ENCODE measurements at regions not wholly inside any gene's neighbourhood (a gene's known extent, or its start where the extent isn't known, plus 50 kb on each side); places are given as distances from the start of the nearest gene placed in this dataset.

- no peak for ATAC-seq
Measured at GRCh38 chr1:2865571-2866421, 64.3 kb upstream of the TTC34 start.

GRCh38 chr1:2866422-2867086 lies 65.1 kb upstream of the TTC34 start:
- no peak for DNase-seq
- no peak for ATAC-seq
- peaks cover 0 to 11% (median 0%) of the 10 kb centered on the region in 3 donors for H3K9me3 ChIP-seq
- no peak overlapping the region for H3K4me3 ChIP-seq
- H3K4me1 ChIP-seq = no peaks in the 10 kb centered on the region
- 46 to 47% methylated on average over 17 to 26 of the region's 26 CpGs for WGBS, 2 donors
- no peaks in the 10 kb centered on the region for H3K27me3 ChIP-seq
- no peak for TF ChIP-seq POLR2A (IDR thresholded peaks at IDR 0.05)
- TF ChIP-seq CTCF (IDR thresholded peaks at IDR 0.05) = no peak
- intact Hi-C loops (cut with DNase I) = no loop called here
- no peak overlapping the region for H3K27ac ChIP-seq
- H3K36me3 ChIP-seq (replicated peaks in 1 of 2; ENCODE audit: insufficient read depth in 1 of 2, low read depth in 2 of 2) = no peaks in the 10 kb centered on the region

More at GRCh38 chr1:2865571-2866421, 64.3 kb upstream of the TTC34 start:
- WGBS, 2 donors = 57 to 73% methylated on average over 10 to 28 of the region's 28 CpGs
- intact Hi-C loops (cut with DNase I) = no loop called here
- no peak for DNase-seq
- Histone ChIP-seq H3K36me3 (replicated peaks in 1 of 2; ENCODE audit: insufficient read depth in 1 of 2, low read depth in 2 of 2) (no peaks in the 10 kb centered on the region), H3K9me3 (peaks cover 0 to 4% (median 0%) of the 10 kb centered on the region in 3 donors), H3K27me3 (no peaks in the 10 kb centered on the region), H3K4me3 (no peak overlapping the region), H3K4me1 (no peaks in the 10 kb centered on the region), H3K27ac (no peak overlapping the region)
- TF ChIP-seq CTCF (IDR thresholded peaks at IDR 0.05) (no peak), POLR2A (IDR thresholded peaks at IDR 0.05) (no peak)

GRCh38 chr1:2867087-2867425 lies 65.6 kb upstream of the TTC34 start:
- peaks cover 0 to 16% (median 0%) of the 10 kb centered on the region in 3 donors for H3K9me3 ChIP-seq
- no peak for ATAC-seq
- DNase-seq = no peak
- TF ChIP-seq POLR2A (IDR thresholded peaks at IDR 0.05) (no peak), CTCF (IDR thresholded peaks at IDR 0.05) (no peak)
- H3K36me3 ChIP-seq (replicated peaks in 1 of 2; ENCODE audit: insufficient read depth in 1 of 2, low read depth in 2 of 2) = no peaks in the 10 kb centered on the region
- H3K4me3 ChIP-seq = no peak overlapping the region
- no peaks in the 10 kb centered on the region for H3K27me3 ChIP-seq
- 60 to 76% methylated on average over 10 to 11 of the region's 11 CpGs for WGBS, 2 donors
- intact Hi-C loops (cut with DNase I) = no loop called here
- no peaks in the 10 kb centered on the region for H3K4me1 ChIP-seq
- no peak overlapping the region for H3K27ac ChIP-seq

GRCh38 chr1:2867861-2868260 lies 66.4 kb upstream of the TTC34 start:
- H3K4me3 ChIP-seq = no peak overlapping the region
- no peak overlapping the region for H3K27ac ChIP-seq
- DNase-seq = no peak
- no peaks in the 10 kb centered on the region for H3K4me1 ChIP-seq
- H3K36me3 ChIP-seq (replicated peaks in 1 of 2; ENCODE audit: insufficient read depth in 1 of 2, low read depth in 2 of 2) = no peaks in the 10 kb centered on the region
- TF ChIP-seq POLR2A (IDR thresholded peaks at IDR 0.05) (no peak), CTCF (IDR thresholded peaks at IDR 0.05) (no peak)
- ATAC-seq = no peak
- no peaks in the 10 kb centered on the region for H3K27me3 ChIP-seq
- WGBS, 2 donors = 55% methylated on average over 10 of the region's 10 CpGs; no CpG with 5 or more reads in 1 of the 2 donors
- intact Hi-C loops (cut with DNase I) = no loop called here
- peaks cover 0 to 19% (median 0%) of the 10 kb centered on the region in 3 donors for H3K9me3 ChIP-seq

All from body of pancreas (tissue), 4 donors.